SH-SY5Y (cell line): ENCODE measurements at regions not wholly inside any gene's neighbourhood (a gene's known extent, or its start where the extent isn't known, plus 50 kb on each side); places are given as distances from the start of the nearest gene placed in this dataset.

Source experiments
- GATA2 ChIP-seq: IDR thresholded peaks from 2 replicates; pipeline ENCODE4 v1.6.1; 2011; ENCODE audit warnings: mild to moderate bottlenecking, low read depth, low read length
- GATA3 ChIP-seq: IDR thresholded peaks from 2 replicates; pipeline ENCODE4 v1.6.1; 2011; ENCODE audit warnings: low read depth, mild to moderate bottlenecking, low read length, moderate library complexity

DNA sequence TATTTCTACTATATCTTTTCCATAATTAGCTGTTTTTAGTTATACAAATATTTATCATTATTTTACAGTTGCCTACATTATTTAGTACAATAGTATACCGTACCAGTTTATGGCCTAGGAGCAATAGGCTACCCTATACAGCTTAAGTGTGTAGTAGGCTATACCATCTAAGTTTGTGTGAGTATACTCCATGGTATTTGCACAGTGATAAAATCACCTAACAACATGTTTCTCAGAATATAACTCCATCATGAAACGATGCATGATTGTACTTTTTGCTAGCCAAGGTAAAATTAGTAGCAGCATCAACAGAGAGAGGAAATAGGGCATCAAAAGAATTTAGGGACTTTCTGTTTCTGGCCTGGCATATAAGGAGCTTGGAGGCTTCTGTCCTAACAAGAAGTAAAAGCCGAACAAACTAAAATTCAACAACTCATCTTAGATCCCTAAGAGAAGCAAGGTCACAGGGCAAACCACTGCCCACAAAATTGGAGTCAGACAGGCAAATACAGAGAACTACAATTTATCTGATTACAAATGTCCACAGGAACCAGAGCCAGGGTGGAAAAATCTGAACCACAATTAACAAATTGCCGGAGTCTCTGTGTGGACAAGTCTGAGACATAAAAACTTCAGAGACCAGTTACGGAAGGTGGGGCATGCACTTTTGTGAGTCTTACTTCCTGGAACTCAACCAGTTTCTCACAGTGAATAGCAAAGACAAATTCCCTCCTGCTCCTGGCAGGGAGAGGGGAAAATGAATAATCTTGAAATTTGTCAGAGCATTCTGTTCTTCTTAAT lies 671.4 kb downstream of the RFPL4B start:
- TF ChIP-seq GATA2, result no peak
- no peak for TF ChIP-seq GATA3
